ENCODE measurements at regions not wholly inside any gene's neighbourhood (a gene's known extent, or its start where the extent isn't known, plus 50 kb on each side); places are given as distances from the start of the nearest gene placed in this dataset.

DNA sequence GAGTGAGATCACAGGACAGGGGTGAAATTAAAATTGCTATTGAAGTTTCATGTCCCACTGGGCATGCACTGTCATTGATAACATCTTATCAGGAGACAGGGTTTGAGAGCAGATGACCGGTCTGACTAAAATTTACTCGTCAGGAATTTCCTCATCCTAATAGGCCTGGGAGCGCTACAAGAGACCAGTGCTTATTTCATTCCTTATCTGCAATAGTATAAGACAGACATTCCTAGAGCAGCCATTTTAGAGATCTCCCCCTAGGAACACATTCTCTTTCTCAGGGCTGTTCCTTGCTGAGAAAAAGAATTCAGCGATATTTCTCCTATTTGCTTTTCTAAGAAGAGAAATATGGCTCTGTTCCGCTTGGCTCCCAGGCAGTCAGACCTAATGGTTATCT is 181.4 kb upstream of the ETV3 start:
- TF ChIP-seq, protein P1, sequence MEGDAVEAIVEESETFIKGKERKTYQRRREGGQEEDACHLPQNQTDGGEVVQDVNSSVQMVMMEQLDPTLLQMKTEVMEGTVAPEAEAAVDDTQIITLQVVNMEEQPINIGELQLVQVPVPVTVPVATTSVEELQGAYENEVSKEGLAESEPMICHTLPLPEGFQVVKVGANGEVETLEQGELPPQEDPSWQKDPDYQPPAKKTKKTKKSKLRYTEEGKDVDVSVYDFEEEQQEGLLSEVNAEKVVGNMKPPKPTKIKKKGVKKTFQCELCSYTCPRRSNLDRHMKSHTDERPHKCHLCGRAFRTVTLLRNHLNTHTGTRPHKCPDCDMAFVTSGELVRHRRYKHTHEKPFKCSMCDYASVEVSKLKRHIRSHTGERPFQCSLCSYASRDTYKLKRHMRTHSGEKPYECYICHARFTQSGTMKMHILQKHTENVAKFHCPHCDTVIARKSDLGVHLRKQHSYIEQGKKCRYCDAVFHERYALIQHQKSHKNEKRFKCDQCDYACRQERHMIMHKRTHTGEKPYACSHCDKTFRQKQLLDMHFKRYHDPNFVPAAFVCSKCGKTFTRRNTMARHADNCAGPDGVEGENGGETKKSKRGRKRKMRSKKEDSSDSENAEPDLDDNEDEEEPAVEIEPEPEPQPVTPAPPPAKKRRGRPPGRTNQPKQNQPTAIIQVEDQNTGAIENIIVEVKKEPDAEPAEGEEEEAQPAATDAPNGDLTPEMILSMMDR (IDR thresholded peaks at IDR 0.05), result no peak
- TF ChIP-seq EP300 (IDR thresholded peaks at IDR 0.05), result no peak
- no peak for TF ChIP-seq POLR2A (IDR thresholded peaks at IDR 0.05)
- no peak for TF ChIP-seq POLR2AphosphoS5 (IDR thresholded peaks at IDR 0.05)
